ENCODE measurements at regions not wholly inside any gene's neighbourhood (a gene's known extent, or its start where the extent isn't known, plus 50 kb on each side); places are given as distances from the start of the nearest gene placed in this dataset.

GRCh38 chr5:124859556-124860290 is 113.3 kb upstream of the ZNF608 start:
- DNase-seq (ENCODE audit: low spot score), result no peak
- Histone ChIP-seq H3K9me2 (ENCODE audit: insufficient read depth, low read length) (no peaks in the 10 kb centered on the region), H2AFZ (ENCODE audit: low read length) (peak overlapping the region; percentile 75; the same call in 1 of the 2 replicates), H3K9me3 (ENCODE audit: low read length) (no peaks in the 10 kb centered on the region), H3K27ac (ENCODE audit: low read depth, low read length, poor library complexity, severe bottlenecking) (no peak overlapping the region), H3K36me3 (ENCODE audit: insufficient read depth, low read length) (no peaks in the 10 kb centered on the region), H4K20me1 (ENCODE audit: insufficient read depth, low read length) (no peaks in the 10 kb centered on the region), H3K4me2 (ENCODE audit: low read length) (peak overlapping the region; percentile 34), H3K4me3 (ENCODE audit: low read depth, low read length, poor library complexity, severe bottlenecking) (no peak overlapping the region), H3K79me2 (ENCODE audit: insufficient read depth, low read depth, low read length) (no peaks in the 10 kb centered on the region), H3K4me1 (ENCODE audit: insufficient read depth, low read length, poor library complexity, severe bottlenecking) (peaks cover 12% of the 10 kb centered on the region)
- no TSS peak for BruUV-seq (replicated peaks)
- TF ChIP-seq CTCF (conservative IDR thresholded peaks at IDR 0.05; ENCODE audit: low read length), result no peak
- no peak for TF ChIP-seq EZH2phosphoT487 (IDR thresholded peaks at IDR 0.05; ENCODE audit: borderline replicate concordance, low read depth, low read length)
- intact Hi-C loops (cut with micrococcal nuclease; ENCODE audit: unreplicated experiment), result no loop called here
- ChIA-PET CTCF (ENCODE audit: unreplicated experiment) (no interaction called here), POLR2A (interaction anchor here (0.7 to 1.8 kb wide), 5 partner anchors 10 to 64 kb away, joined by 3 to 11 read pairs (median 4); no protein-coding TSS in a partner anchor)

- Histone ChIP-seq H3K4me2 (ENCODE audit: low read length) (no peak overlapping the region), H3K4me3 (ENCODE audit: low read depth, low read length, poor library complexity, severe bottlenecking) (no peak overlapping the region), H3K4me1 (ENCODE audit: insufficient read depth, low read length, poor library complexity, severe bottlenecking) (peaks cover 12% of the 10 kb centered on the region), H3K79me2 (ENCODE audit: insufficient read depth, low read depth, low read length) (no peaks in the 10 kb centered on the region), H4K20me1 (ENCODE audit: insufficient read depth, low read length) (no peaks in the 10 kb centered on the region), H3K9me2 (ENCODE audit: insufficient read depth, low read length) (no peaks in the 10 kb centered on the region), H2AFZ (ENCODE audit: low read length) (no peak overlapping the region), H3K36me3 (ENCODE audit: insufficient read depth, low read length) (no peaks in the 10 kb centered on the region), H3K9me3 (ENCODE audit: low read length) (no peaks in the 10 kb centered on the region), H3K27ac (ENCODE audit: low read depth, low read length, poor library complexity, severe bottlenecking) (no peak overlapping the region)
- BruUV-seq (replicated peaks), result no TSS peak
- POLR2A ChIA-PET, result interaction anchor here (1.2 kb wide), 1 partner anchor 11 kb away, joined by 4 read pairs; no protein-coding TSS in a partner anchor
- no peak for TF ChIP-seq CTCF (conservative IDR thresholded peaks at IDR 0.05; ENCODE audit: low read length)
- no peak for TF ChIP-seq EZH2phosphoT487 (IDR thresholded peaks at IDR 0.05; ENCODE audit: borderline replicate concordance, low read depth, low read length)
- intact Hi-C loops (cut with micrococcal nuclease; ENCODE audit: unreplicated experiment), result no loop called here
- no peak for DNase-seq (ENCODE audit: low spot score)
- CTCF ChIA-PET (ENCODE audit: unreplicated experiment), result no interaction called here
These were observed 113.8 kb upstream of the ZNF608 start for GRCh38 chr5:124860291-124860655.

- Histone ChIP-seq H2AFZ (ENCODE audit: low read length) (no peak overlapping the region), H3K27ac (ENCODE audit: low read depth, low read length, poor library complexity, severe bottlenecking) (no peak overlapping the region), H3K79me2 (ENCODE audit: insufficient read depth, low read depth, low read length) (no peaks in the 10 kb centered on the region), H3K9me2 (ENCODE audit: insufficient read depth, low read length) (no peaks in the 10 kb centered on the region), H3K4me1 (ENCODE audit: insufficient read depth, low read length, poor library complexity, severe bottlenecking) (no peaks in the 10 kb centered on the region), H3K36me3 (ENCODE audit: insufficient read depth, low read length) (no peaks in the 10 kb centered on the region), H3K4me2 (ENCODE audit: low read length) (no peak overlapping the region), H3K4me3 (ENCODE audit: low read depth, low read length, poor library complexity, severe bottlenecking) (no peak overlapping the region), H4K20me1 (ENCODE audit: insufficient read depth, low read length) (no peaks in the 10 kb centered on the region), H3K9me3 (ENCODE audit: low read length) (no peaks in the 10 kb centered on the region)
- intact Hi-C loops (cut with micrococcal nuclease; ENCODE audit: unreplicated experiment), result no loop called here
- no peak for DNase-seq (ENCODE audit: low spot score)
- TF ChIP-seq EZH2phosphoT487 (IDR thresholded peaks at IDR 0.05; ENCODE audit: borderline replicate concordance, low read depth, low read length) (no peak), CTCF (conservative IDR thresholded peaks at IDR 0.05; ENCODE audit: low read length) (no peak)
- ChIA-PET CTCF (ENCODE audit: unreplicated experiment) (no interaction called here), POLR2A (interaction anchor here (0.6 to 0.8 kb wide), 6 partner anchors 11 to 751 kb away, joined by 3 to 9 read pairs (median 4); no protein-coding TSS in a partner anchor)
- no TSS peak for BruUV-seq (replicated peaks)
These were observed 118.6 kb upstream of the ZNF608 start for GRCh38 chr5:124865066-124865465.
